ENCODE measurements at regions not wholly inside any gene's neighbourhood (a gene's known extent, or its start where the extent isn't known, plus 50 kb on each side); places are given as distances from the start of the nearest gene placed in this dataset.

GRCh38 chr13:78976696-78977095 lies 317.7 kb upstream of the OBI1 start:
- POLR2A ChIA-PET: no interaction called here
- Mint-ChIP-seq H3K4me3 (no peak overlapping the region), H3K4me1 (no peaks in the 10 kb centered on the region), H3K27me3 (peaks cover 9% of the 10 kb centered on the region), H3K36me3 (no peaks in the 10 kb centered on the region), H3K27ac (no peak overlapping the region), H3K9me3 (no peaks in the 10 kb centered on the region)
- no peak for DNase-seq
- no peak for ATAC-seq (ENCODE audit: low read depth)

DNA sequence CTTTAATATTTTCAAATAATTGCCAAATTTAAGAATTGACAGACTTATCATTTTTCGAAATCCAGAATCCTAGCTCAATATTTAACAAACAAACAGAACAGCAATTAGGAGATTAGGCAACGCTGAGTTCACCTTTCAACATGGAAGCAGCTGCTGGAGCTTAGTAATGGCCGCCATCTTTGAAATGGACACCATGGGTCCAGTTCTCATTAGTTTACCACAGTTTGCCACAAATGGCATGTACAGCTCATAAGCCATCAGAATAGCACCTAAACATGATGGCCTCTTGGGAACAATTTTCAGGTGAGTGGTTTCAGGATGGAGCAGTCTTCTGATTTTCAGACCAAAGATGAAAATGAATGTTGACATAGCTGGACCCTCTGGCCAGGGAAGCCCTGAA lies 313.6 kb upstream of the OBI1 start:
- H3K27me3 Mint-ChIP-seq: peaks cover 10% of the 10 kb centered on the region
- no peak overlapping the region for H3K4me3 Mint-ChIP-seq

GRCh38 chr13:78971355-78972025 lies 312.5 kb upstream of the OBI1 start:
- ATAC-seq (ENCODE audit: low read depth): no peak
- Mint-ChIP-seq H3K9me3 (no peaks in the 10 kb centered on the region), H3K4me3 (no peak overlapping the region), H3K27me3 (peaks cover 10% of the 10 kb centered on the region), H3K27ac (no peak overlapping the region), H3K36me3 (no peaks in the 10 kb centered on the region), H3K4me1 (no peaks in the 10 kb centered on the region)
- POLR2A ChIA-PET: no interaction called here
- no peak for DNase-seq

More for the DNA sequence above, 313.6 kb upstream of the OBI1 start:
- Mint-ChIP-seq H3K4me1 (no peaks in the 10 kb centered on the region), H3K36me3 (no peaks in the 10 kb centered on the region), H3K9me3 (no peaks in the 10 kb centered on the region), H3K27ac (no peak overlapping the region)
- ATAC-seq (ENCODE audit: low read depth): no peak
- POLR2A ChIA-PET: no interaction called here
- no peak for DNase-seq

GRCh38 chr13:78960881-78961280 lies 301.9 kb upstream of the OBI1 start:
- DNase-seq: no peak
- Mint-ChIP-seq H3K9me3 (no peaks in the 10 kb centered on the region), H3K4me3 (no peak overlapping the region), H3K27ac (no peak overlapping the region), H3K27me3 (peaks cover 2% of the 10 kb centered on the region), H3K4me1 (no peaks in the 10 kb centered on the region), H3K36me3 (no peaks in the 10 kb centered on the region)
- ATAC-seq (ENCODE audit: low read depth): no peak
- POLR2A ChIA-PET: no interaction called here

DNA sequence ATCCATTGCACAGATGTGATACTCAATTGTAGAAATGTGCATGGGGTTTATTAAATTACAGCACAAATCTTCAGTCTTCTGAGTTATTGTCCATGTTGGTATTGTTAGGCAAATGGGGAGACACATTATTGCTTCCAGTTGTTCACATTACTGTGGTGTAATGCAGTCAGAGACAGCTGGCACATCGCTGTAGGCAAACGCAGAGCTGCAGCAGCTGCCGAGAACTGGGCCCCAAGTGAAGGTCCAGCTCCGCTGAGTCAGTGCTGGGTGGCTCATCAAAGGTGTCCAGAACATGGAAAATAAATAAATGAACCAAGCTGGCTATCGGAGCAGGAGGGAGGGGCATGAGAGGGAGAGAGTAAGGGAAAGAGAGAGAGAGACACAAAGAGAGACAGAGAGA lies 299.1 kb upstream of the OBI1 start:
- Mint-ChIP-seq H3K4me3 (no peak overlapping the region), H3K36me3 (no peaks in the 10 kb centered on the region), H3K4me1 (no peaks in the 10 kb centered on the region), H3K27ac (no peak overlapping the region), H3K9me3 (no peaks in the 10 kb centered on the region), H3K27me3 (peaks cover 3% of the 10 kb centered on the region)
- DNase-seq (no peak), ATAC-seq (ENCODE audit: low read depth) (no peak)
- POLR2A ChIA-PET: no interaction called here

- no peak for ATAC-seq (ENCODE audit: low read depth)
- H3K27me3 Mint-ChIP-seq: peaks cover 3% of the 10 kb centered on the region
- no peak overlapping the region for H3K4me3 Mint-ChIP-seq
- H3K9me3 Mint-ChIP-seq: no peaks in the 10 kb centered on the region
- POLR2A ChIA-PET: no interaction called here
- H3K27ac Mint-ChIP-seq: no peak overlapping the region
- H3K36me3 Mint-ChIP-seq: no peaks in the 10 kb centered on the region
- no peak for DNase-seq
- no peaks in the 10 kb centered on the region for H3K4me1 Mint-ChIP-seq
Observed at GRCh38 chr13:78940455-78941130, 281.6 kb upstream of the OBI1 start.

DNA sequence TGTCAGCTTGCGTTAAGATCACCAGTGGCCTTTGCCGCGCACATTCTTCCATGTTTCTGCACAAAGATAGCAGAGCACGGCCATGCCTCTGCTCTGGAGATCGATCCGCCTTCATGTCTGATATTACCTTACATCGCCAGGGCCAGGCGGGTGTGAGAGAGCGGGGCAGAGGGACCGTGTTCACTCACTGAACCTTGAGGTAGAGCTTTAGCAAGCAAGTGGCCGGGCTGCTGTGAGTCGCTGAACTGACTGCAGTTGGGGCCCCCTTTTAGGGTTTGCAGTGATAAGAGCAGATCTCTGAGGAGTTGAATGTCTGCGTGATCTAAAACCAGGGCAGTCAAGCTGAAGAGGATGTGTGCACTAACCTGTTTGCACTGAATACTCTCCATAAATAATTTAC lies 275.4 kb upstream of the OBI1 start:
- Mint-ChIP-seq H3K27me3 (peaks cover 3% of the 10 kb centered on the region), H3K4me3 (no peak overlapping the region), H3K4me1 (no peaks in the 10 kb centered on the region), H3K36me3 (no peaks in the 10 kb centered on the region), H3K27ac (no peak overlapping the region), H3K9me3 (no peaks in the 10 kb centered on the region)
- ATAC-seq (ENCODE audit: low read depth) (no peak), DNase-seq (no peak)
- POLR2A ChIA-PET: no interaction called here

DNA sequence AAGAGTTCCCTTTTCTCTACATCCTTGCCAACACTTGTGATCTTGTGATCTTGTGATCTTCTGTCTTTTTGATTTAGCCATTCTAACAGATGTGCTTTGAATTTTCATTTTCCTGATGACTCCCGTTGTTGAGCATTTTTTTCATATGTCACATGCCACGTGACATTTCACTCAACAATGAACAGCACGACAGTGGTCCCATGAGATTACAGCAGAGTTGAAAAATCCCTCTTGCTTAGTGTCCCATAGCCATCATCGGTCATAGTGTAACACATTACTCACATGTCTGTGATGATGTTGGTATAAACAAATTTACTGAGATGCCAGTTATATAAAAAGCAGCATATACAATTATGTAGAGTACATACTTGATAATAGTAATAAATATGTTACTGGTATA lies 256.1 kb upstream of the OBI1 start:
- no peak for ATAC-seq (ENCODE audit: low read depth)
- POLR2A ChIA-PET: no interaction called here
- H3K27ac Mint-ChIP-seq: no peak overlapping the region
- H3K9me3 Mint-ChIP-seq: no peaks in the 10 kb centered on the region
- DNase-seq: no peak
- H3K4me1 Mint-ChIP-seq: no peaks in the 10 kb centered on the region
- H3K27me3 Mint-ChIP-seq: peaks cover 2% of the 10 kb centered on the region
- no peaks in the 10 kb centered on the region for H3K36me3 Mint-ChIP-seq
- no peak overlapping the region for H3K4me3 Mint-ChIP-seq

GRCh38 chr13:78913656-78914055 lies 254.7 kb upstream of the OBI1 start:
- H3K9me3 Mint-ChIP-seq: no peaks in the 10 kb centered on the region
- no peak overlapping the region for H3K27ac Mint-ChIP-seq
- no peak overlapping the region for H3K4me3 Mint-ChIP-seq
- ATAC-seq (ENCODE audit: low read depth): no peak
- DNase-seq: no peak
- no peaks in the 10 kb centered on the region for H3K4me1 Mint-ChIP-seq
- no peaks in the 10 kb centered on the region for H3K36me3 Mint-ChIP-seq
- peaks cover 2% of the 10 kb centered on the region for H3K27me3 Mint-ChIP-seq
- POLR2A ChIA-PET: no interaction called here

DNA sequence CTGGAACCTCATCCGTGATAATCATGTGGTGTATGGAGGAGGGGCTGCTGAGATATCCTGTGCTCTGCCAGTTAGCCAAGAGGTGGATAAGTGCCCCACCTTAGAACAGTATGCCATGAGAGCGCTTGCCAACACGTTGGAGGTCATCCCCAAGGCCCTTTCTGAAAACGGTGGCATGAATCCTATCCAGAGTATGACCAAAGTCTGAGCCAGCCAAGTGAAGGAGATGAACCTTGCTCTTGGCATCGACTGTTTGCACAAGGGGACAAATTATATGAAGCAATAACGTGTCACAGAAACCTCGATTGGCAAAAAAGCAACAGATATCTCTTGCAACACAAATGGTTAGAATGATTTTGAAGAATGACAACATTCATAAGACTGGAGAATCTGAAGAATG lies 251.2 kb upstream of the OBI1 start:
- Mint-ChIP-seq H3K27me3 (peaks cover 2% of the 10 kb centered on the region), H3K27ac (no peak overlapping the region), H3K36me3 (no peaks in the 10 kb centered on the region), H3K4me3 (no peak overlapping the region), H3K4me1 (no peaks in the 10 kb centered on the region), H3K9me3 (no peaks in the 10 kb centered on the region)
- DNase-seq: no peak
- POLR2A ChIA-PET: no interaction called here
- ATAC-seq (ENCODE audit: low read depth): no peak

- Mint-ChIP-seq H3K4me3 (no peak overlapping the region), H3K9me3 (no peaks in the 10 kb centered on the region), H3K36me3 (no peaks in the 10 kb centered on the region), H3K27ac (no peak overlapping the region), H3K27me3 (peaks cover 2% of the 10 kb centered on the region), H3K4me1 (no peaks in the 10 kb centered on the region)
- no peak for ATAC-seq (ENCODE audit: low read depth)
- POLR2A ChIA-PET: no interaction called here
- DNase-seq: no peak
Observed at GRCh38 chr13:78909276-78909675, 250.3 kb upstream of the OBI1 start.

DNA sequence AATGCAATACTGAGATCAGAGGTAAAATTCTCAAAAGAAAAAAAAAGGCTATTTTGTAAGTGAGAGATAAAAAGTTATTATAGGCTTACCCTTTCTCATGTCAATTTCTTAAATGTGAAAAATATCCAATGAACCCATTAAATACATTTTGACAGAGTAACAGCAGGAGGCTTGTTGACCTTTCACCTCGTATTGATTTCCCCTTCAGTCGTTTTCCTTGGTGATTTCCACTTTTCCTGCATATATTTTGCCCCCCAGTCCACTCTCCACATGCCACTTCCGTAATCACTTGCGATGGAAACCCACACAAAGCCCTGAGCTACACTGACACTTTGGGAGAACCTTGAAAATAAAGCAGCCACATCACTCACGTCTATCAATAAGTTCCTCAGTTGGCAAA lies 248.1 kb upstream of the OBI1 start:
- Mint-ChIP-seq H3K36me3 (no peaks in the 10 kb centered on the region), H3K27ac (no peak overlapping the region), H3K4me1 (no peaks in the 10 kb centered on the region), H3K4me3 (no peak overlapping the region), H3K9me3 (no peaks in the 10 kb centered on the region), H3K27me3 (no peaks in the 10 kb centered on the region)
- POLR2A ChIA-PET: no interaction called here
- no peak for ATAC-seq (ENCODE audit: low read depth)
- DNase-seq: no peak

GRCh38 chr13:78897200-78897599 lies 238.2 kb upstream of the OBI1 start:
- Mint-ChIP-seq H3K4me1 (no peaks in the 10 kb centered on the region), H3K4me3 (no peak overlapping the region), H3K36me3 (no peaks in the 10 kb centered on the region), H3K9me3 (no peaks in the 10 kb centered on the region), H3K27me3 (no peaks in the 10 kb centered on the region), H3K27ac (no peak overlapping the region)
- POLR2A ChIA-PET: no interaction called here
- no peak for ATAC-seq (ENCODE audit: low read depth)
- DNase-seq: no peak

GRCh38 chr13:78884571-78884970 lies 225.6 kb upstream of the OBI1 start:
- no peak overlapping the region for H3K4me3 Mint-ChIP-seq
- POLR2A ChIA-PET: no interaction called here
- ATAC-seq (ENCODE audit: low read depth): no peak
- H3K4me1 Mint-ChIP-seq: no peaks in the 10 kb centered on the region
- DNase-seq: no peak
- no peaks in the 10 kb centered on the region for H3K36me3 Mint-ChIP-seq
- H3K27me3 Mint-ChIP-seq: peaks cover 8% of the 10 kb centered on the region
- H3K27ac Mint-ChIP-seq: no peak overlapping the region
- no peaks in the 10 kb centered on the region for H3K9me3 Mint-ChIP-seq
